GM21825 (cell line): ENCODE measurements at regions not wholly inside any gene's neighbourhood (a gene's known extent, or its start where the extent isn't known, plus 50 kb on each side); places are given as distances from the start of the nearest gene placed in this dataset.

Source experiments
- ATAC-seq: cut with Tn5 transposase; IDR thresholded peaks from one replicate; pipeline ENCODE4 v1.9.1; 2021; ENCODE audit warnings: mild to moderate bottlenecking, moderate library complexity; ENCODE audit not compliant: unreplicated experiment

DNA sequence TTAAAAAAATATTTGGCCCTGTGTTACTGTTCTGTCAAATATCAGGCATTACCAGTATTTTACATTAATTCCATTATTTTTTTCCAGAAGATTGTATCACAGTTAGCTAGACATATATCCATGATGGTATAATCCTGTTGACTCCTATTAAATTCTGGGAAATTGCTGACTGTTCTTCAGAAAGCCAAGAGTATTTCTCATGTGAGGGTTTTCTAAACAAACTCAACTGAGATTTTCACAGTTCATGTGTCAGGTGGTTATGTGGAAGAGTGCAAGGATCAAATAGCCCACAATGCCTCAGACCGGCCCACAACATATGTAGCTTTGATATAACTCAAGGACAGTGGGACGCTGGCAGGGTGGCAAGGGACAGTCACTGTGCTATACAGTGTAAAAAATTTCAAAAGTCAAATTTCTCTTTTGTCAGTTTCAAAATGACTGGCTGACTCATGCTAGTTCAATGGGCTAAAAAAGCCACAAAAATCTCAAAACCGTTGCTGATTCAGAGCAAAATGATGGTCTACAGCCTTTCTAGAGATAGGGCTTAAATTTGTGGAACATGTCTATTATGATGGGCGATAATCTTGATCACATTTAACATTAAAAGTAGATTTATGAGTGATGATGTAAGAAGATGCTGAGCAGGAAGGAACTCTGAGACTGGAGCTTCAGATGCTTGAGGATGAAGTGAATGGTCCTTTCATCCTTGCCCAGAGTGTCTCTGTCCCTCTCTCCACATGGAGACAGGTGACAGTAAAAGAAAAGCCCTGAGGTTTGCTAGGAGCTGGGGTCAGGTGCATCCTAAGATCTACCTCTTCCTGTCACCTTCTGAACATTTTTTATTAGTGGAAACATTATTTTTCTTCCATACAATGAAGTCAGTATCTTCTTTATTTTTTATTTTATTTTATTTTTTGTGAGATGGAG is 175.8 kb upstream of the PIEZO2 start:
- peak; percentile 89 for ATAC-seq

DNA sequence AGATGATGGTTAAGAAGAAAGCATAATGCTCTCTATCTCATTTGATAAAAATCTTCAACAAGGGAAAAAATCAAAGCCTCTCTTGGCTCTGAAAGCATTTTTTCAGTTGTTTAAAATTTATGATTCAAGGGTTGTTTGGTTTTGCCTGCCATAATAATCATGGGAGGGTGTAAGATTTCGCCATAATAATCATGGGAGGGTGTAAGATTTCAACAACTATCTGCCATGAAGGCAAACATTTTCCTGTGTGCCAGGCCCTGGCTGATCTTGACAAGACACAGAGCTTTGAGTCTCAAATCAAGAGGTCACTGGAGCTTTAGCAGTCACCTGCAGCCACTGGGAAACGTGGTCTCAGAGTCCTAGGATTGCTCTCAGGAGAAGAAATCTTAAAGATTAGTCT is 175.1 kb upstream of the PIEZO2 start:
- ATAC-seq: no peak

DNA sequence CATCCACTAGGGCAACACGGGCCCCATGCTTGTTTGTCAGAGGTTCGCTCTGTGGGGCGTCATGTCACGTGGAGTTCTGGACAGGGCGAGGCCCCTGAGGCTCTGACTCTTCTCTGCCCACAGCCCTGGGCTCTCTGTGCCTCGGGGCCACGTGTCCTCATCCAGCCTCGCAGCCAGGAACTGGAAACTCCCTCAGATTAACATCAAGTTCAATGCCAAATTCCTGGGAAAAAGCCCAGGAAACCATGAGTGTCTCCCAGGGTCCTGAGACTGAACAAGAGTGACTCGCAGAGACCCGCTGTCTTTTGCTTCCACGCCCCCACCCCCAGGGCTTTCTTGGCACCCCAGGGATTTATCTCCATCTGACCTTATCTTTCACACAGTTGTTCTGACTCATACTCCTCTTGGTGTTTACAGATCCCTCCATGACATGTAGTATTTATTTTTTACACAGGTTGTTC is 174.0 kb upstream of the PIEZO2 start:
- no peak for ATAC-seq

DNA sequence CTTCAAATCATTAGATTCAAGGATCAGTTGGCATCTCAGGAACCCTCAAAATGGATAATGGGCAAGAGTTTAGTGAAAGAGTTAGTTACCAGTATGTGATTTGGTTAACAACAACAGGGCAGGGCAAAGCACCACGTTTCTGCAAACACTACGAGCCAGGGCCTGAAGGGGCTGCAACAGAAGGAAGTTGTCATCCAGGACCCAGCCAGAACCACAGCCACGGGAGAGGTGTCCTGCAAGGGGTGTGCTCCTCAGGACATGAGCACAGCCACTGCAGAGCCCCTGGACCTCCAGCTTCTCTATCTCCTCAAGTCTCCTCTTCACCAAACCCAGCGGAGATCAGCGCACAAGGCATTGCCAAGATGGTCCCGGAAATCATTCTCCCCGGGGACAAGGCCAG is 173.3 kb upstream of the PIEZO2 start:
- ATAC-seq: no peak

DNA sequence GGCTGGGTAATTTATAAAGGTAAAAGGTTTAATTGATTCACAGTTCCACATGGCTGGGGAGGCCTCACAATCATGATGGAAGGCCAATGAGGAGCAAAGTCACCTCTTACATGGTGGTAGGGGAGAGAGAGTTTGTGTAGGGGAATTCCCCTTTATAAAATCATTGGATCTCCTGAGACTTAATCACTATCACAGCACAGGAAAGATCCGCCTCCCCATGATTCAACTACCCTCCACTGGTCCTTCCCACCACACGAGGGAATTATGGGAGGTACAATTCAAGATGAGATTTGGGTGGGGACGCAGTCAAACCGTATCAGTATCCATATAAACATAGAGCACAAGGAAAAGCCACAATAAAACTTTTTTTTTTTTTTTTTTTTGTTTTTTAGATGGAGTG is 172.6 kb upstream of the PIEZO2 start:
- ATAC-seq: no peak

DNA sequence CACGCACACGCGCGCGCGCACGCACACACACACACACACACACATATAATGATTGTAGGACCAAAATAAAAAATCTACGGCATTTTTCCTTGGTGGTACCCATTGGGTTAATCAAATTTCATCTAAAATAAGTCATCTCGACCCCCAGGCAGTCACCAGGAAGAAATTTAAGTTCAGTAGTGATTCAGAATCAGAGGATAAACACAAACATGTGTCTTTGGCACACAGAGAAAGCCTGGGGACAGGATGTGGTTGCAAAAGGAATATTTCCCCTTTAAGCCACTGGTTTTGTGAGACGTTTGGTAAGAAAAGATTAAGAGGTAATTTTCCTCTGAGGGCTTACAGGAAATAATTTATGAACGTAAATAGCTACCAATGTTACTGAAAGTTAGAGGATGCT is 171.6 kb upstream of the PIEZO2 start:
- ATAC-seq: no peak

DNA sequence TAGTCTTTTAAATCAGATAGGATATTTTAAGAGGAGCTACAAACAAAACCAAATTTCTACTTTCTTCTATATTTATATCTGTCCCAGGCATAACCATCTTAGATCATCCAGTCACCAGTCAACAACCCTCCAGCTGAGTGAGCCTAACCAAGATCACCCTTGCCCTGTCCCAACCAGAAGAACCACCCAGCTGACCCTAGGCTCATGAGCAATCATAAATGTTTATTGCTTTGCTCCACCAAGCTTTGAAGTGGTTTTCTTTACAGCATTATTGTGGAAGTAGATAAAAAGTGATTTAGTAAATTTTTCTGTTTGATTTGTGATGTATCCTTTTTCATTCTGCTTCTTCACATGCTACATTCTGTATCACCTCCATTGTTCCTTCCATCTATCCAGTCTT is 167.2 kb upstream of the PIEZO2 start:
- ATAC-seq: no peak

DNA sequence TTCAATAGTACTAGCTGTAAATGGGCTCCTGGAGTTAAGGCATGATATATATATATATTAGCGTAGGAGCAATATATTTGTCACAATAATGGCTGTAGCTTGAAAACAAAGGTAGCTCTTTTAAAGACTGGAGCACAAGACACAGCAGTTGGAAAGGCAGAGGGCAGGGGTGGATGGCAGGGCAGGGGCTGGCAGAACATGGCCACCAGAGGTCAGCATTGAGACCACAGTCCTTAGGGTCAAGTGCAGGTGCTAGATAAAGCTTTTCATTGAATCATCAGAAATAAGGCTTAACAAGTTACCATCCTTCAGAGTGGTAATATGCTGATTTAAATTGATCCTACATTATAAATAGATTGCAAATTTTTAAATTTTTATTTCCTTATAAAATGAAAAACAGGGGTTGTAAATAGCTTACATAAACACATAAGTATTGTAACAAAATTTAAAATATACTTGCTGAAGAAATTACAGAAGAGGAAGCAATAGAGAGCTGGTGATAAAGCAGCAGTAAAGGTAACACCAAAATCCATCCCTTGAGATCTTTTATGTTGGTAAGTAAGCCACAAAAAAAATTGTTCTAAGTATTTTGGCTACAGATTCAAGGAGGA is 161.2 kb upstream of the PIEZO2 start:
- no peak for ATAC-seq

DNA sequence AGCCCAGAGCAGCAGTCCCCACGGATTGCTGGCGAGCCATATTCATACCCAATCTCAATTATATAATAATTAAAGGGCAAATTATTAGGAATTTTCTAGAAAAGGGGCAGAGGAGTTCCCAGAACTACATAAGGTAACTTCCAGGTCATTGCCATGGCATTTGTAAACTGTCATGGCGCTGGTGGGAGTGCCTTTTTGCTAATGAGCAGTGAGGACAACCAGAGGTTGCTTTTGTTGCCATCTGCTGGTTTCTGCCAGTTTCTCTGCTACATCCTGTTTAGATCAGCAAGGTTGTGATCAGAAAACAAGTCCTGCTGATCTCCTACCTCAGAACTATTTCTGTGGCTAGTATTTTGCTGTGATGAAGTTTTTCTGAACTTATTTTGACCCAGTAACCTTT is 159.8 kb upstream of the PIEZO2 start:
- no peak for ATAC-seq

DNA sequence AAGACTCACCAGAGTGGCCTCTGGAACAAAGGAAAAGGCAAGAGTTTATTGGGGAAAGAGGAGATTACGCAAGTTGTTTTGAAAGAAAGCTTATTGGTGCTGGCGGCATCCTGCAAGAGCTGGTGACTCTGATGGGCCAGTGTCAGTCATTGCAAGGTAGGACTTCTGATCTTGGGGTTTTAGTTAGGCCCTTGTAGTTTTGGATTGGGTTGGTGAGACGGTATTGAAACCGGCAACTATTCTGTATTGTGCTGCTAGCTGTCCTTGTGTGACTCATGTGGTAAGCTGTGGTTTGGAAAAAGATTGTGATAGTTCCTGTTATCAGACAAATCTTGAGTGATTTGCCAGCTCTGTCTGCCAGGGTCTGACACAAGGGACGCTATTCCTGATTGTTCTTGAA is 159.1 kb upstream of the PIEZO2 start:
- ATAC-seq: no peak

DNA sequence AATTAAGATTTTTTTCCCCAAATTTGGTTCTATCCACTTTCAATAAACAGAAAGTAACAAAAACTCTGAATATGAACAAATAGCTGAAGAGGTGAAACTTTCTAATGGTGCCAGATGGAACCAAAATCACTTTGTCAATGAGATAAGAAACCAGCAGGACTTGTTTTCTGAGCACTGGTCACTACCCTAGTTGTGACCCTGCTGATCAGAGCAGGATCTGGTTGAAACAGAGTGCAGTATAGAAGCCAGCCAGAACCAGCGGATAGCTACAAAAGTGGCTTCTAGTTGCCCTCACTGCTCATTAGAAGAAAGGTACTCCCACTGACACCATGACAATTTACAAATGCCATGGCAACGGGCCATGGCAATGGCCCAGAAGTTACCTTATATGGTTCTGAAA is 158.3 kb upstream of the PIEZO2 start:
- no peak for ATAC-seq

DNA sequence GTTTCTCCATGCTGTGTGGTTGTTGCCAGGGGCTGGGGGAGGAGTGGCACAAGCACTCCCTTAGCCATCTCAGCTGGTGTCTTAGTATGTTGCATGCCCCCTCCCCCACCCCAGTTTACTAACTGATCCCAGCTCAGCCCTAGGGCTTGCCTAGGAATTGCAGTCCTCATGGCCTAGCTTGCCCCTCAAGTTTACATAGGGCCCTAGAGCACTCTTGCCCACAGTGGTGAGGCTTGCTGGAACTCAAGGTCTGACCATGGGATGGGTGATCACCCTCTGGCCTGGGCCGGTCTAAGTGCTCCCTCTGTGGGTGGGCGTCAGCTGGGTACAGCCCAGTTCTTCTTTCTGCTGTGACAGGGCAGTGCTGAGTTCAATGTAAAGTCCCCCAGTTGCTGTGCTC is 156.1 kb upstream of the PIEZO2 start:
- ATAC-seq: no peak

DNA sequence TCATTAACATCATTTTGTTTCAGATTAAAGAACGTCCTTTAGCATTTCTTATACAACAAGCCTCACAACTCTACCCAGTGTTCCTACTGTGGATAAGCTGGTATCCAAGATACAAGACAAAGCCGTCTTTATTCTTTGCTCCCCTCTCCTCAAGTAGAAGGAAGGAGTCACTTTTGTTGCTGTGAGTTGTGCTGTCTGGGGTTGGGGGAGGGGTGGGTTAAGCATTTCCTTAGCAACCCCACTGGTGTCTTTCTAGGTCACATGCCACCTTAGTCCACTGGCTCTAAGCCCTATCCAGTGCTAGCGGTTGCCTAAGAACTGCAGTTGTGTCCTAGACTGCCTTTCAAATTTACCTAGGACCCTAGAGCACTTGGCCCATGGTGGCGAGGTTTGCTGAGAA is 155.6 kb upstream of the PIEZO2 start:
- ATAC-seq: no peak

DNA sequence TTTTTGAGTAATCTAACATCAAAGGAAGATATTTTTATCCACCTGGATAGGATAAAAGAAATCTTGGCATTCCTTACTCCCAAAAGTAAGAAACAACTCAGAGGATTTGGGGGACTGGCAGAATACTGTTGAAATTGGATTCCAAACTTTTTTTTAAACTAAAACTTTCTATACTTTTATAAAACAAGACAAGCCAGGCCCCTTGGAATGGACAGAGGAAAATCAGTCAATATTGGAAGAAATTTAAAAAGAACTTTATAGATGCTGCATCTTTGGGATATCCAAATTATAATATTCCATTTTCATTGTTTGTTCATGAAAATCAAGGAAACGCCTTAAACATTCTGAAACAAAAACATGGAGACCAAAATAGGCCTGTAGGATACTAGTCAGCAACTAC is 147.6 kb upstream of the PIEZO2 start:
- no peak for ATAC-seq

DNA sequence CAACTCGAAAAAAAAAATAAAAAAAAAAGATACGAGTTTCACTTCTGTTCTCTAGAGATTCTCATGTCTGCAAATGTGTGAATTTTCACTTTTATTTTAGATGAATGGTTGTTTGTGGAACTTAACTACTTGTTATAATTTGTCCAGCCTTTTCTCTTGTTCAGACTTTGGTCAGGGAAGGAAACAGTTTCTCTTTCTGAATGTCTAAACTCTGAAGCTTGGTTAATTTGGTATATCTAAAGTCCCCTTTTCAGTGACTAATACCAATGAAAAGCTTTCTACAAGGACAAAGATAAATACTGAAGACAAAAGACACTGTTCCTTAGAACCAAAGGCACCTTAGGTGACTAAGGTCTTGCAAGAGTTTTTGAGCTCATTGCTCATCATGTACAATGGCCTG is 144.4 kb upstream of the PIEZO2 start:
- no peak for ATAC-seq

DNA sequence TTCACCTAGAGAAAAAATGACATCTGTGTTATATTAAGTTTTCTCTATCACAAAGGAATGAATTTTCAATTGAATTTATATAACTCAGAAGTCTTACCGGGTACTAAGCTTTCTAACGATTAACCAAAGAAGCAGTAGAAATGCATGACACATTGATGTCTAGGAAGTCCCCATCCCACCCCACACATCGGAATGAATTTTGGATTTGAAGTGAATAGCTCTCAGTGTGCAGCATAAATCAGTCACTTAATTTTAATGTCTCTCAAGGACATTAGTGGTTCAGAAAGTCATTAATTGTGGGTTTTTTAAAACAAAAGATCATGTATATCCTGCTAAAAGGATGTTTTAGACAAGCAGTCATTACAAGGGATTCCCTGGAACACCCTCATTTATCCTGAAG is 141.4 kb upstream of the PIEZO2 start:
- no peak for ATAC-seq

DNA sequence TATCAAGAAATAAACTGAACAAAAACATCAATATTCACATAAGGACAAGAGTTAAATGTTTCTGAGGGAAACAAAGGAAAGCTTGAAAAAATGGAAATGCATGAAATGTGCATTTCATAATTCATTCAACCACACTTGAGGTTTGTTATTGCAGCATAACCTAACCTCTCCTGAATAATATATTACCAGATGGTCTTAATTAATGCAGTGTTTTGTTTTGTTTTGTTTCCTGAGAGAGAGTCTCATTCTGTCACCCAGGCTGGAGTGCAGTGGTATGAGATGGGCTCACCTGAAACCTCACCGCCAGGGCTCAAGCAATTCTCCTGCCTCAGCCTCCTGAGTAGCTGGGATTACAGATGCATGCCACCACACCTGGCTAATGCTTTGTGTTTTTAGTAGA is 139.9 kb upstream of the PIEZO2 start:
- no peak for ATAC-seq

DNA sequence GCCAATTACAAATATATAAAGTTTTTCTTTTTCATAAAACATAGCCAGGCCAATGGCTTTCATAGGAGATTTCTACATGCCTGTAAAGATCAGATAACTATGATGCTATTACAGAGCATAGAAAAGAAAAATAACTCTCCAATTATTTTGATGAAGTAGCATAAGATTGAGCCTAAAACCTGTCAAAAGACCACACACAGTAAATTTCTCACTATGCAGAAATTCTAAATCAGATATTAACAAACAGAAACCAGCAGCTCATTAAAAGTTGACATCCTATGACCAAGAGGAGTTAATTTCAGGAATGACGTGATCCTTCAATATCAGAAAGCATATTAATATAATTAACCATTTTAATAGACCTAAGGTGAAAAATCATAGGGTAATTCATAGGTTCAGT is 139.0 kb upstream of the PIEZO2 start:
- no peak for ATAC-seq

DNA sequence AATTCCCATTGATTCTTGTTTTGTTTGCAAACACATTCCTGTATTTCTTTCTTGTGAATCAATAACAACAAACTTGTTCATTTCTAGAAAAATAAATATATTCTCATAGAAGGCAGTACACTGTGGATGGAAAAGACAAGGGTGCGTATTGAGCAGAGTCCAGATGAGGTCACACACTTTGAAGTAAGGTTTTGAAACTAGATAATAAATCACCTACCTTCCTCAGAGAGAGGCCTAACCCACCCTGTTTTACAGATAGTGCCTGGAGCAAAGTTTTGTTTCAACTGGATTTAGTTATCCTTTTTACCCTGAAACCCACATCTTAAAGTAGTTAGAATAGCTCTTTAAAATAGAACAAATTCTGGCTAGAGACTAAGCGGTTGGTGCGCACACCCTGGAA is 137.1 kb upstream of the PIEZO2 start:
- ATAC-seq: no peak

DNA sequence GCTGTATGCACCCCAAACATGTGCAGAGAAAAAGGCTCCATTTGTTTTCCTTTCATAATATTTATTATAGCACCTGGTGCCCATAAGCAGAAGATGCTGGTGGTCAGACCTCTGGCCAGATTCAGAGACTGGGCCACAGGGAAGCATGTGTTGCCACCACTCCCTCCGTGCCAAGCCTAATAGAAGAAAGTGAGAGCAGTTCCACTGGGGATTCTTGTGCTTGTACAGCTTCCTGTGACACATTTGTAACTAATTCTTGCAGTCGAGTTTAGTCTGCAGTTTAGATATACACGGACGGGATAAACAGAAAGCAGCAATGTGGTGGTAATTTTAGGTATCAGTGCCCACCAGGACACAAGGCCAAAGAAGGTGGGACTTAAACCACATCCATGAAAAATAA is 135.4 kb upstream of the PIEZO2 start:
- no peak for ATAC-seq

DNA sequence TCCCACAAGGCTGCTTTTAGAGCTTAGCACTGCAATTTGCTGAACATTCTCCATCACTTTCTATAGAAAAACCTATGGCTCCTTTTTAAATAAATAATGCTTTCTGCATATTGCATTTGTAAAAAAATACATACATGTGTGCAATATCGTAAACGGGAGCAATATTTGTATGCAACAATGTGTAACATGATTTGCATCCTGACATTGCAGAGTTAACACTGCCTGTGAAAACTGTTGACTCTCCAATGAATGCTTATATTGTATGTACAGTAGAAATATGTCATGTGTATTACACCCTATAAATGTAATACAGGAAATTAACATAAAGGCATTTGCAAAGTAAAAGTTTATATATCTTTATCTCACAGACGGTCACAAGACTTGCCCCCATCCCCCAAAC is 135.0 kb upstream of the PIEZO2 start:
- ATAC-seq: no peak

DNA sequence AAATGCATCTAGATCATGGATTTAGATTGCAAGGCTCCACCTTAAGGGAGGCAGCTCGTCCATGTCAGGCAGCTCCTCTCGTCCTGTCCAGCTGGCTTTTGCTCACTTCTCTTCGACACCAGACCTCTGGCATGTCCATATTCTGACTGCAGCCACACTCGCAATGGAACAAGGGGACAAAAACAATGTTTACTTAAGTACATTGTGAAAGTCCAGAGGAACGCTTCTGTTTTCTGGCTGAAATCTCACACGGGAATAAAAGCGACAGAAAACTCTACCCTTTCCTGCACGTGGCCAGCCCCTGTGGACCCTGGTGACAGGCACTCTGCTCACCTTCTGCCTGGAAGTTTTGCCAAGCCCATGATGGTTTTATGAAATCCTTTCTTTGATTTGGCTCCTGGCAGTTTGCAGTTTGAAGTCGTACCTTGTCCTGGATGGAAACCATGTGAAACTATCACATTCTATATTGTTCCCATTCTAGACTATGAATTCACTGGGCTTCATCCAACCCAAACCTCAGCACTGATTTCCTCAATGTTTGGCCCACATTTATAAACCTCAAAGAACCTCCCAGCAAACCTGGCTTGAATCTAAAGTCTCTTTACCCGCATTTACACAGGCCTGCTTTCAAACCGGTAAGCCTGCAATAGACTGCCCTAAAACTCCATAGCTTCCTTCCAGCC is 134.3 kb upstream of the PIEZO2 start:
- ATAC-seq: no peak
